GM23248 (cell line): ENCODE measurements at regions not wholly inside any gene's neighbourhood (a gene's known extent, or its start where the extent isn't known, plus 50 kb on each side); places are given as distances from the start of the nearest gene placed in this dataset.

Experiments used
- EZH2 ChIP-seq: fragments of 200-600 bp; sonication (generic); IDR thresholded peaks from 2 replicates; pipeline ENCODE4 v1.6.1; 2018; ENCODE audit warnings: antibody characterized with exemption, mild to moderate bottlenecking; ENCODE audit not compliant: insufficient read depth, poor library complexity, severe bottlenecking
- EZH2phosphoT487 ChIP-seq: fragments of 200-600 bp; sonication (generic); IDR thresholded peaks from 2 replicates; pipeline ENCODE4 v1.6.1; 2018; ENCODE audit warnings: antibody characterized with exemption, moderate library complexity, mild to moderate bottlenecking, low read depth; ENCODE audit not compliant: insufficient read depth

GRCh38 chr16:63983401-63983800 is 1138.5 kb downstream of the CDH11 start:
- TF ChIP-seq EZH2 (no peak), EZH2phosphoT487 (no peak)
